Dendritic cell treated with granulocyte-macrophage colony-stimulating factor and Interleukin-4, amounts not matched to agents 40 ng/mL and 50 ng/mL, for 4 days (primary cell): ENCODE measurements at regions not wholly inside any gene's neighbourhood (a gene's known extent, or its start where the extent isn't known, plus 50 kb on each side); places are given as distances from the start of the nearest gene placed in this dataset.
"Not testable (repeated sequence)": the region's sequence is repeated elsewhere in the genome, so short reads cannot be mapped to it uniquely, and the experiment has no call there.

Source experiments
- H3K27ac Mint-ChIP-seq: one replicate; pipeline ENCODE4 v1.8.0; 2022; ENCODE audit warnings: mild to moderate bottlenecking, mixed read lengths
- H3K27me3 Mint-ChIP-seq: one replicate; pipeline ENCODE4 v1.8.0; 2022; ENCODE audit warnings: mild to moderate bottlenecking, mixed read lengths
- H3K36me3 Mint-ChIP-seq: one replicate; pipeline ENCODE4 v1.8.0; 2022; ENCODE audit warnings: low read depth, mixed read lengths
- H3K4me1 Mint-ChIP-seq: one replicate; pipeline ENCODE4 v1.8.0; 2022; ENCODE audit warnings: low read depth, mixed read lengths
- H3K4me3 Mint-ChIP-seq: one replicate; pipeline ENCODE4 v1.8.0; 2022; ENCODE audit warnings: mild to moderate bottlenecking, moderate library complexity, mixed read lengths
- H3K9me3 Mint-ChIP-seq: one replicate; pipeline ENCODE4 v1.8.0; 2022; ENCODE audit warnings: mixed read lengths
- intact Hi-C: fragments of 100-400 bp; cut with micrococcal nuclease; formaldehyde crosslinking; loops from one replicate; pipeline ENCODE4 v1.15.0; 2022

DNA sequence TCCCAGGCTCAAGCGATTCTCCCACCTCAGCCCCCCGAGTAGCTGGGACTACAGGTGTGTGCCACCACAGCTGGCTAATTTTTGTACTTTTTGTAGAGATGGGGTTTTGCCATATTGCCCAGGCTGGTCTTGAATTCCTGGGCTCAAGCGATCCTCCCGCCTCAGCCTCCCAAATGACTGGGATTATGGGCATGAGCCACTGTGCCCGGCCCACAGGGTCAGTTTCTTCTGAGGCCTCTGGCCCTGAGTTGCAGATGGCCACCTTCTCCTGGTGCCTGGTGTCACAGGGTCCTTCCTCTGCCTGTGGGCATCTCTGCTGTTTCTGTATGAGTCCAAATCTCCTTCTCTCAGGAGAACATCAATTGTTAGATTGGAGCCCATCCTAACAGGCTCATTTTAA is 121.4 kb upstream of the TNRC6C start:
- H3K36me3 Mint-ChIP-seq, H3K27ac Mint-ChIP-seq, intact Hi-C loops, H3K4me3 Mint-ChIP-seq, H3K9me3 Mint-ChIP-seq: not testable (repeated sequence)
- H3K4me1 Mint-ChIP-seq, result peaks cover 49% of the 10 kb centered on the region
- peaks cover 88% of the 10 kb centered on the region for H3K27me3 Mint-ChIP-seq

DNA sequence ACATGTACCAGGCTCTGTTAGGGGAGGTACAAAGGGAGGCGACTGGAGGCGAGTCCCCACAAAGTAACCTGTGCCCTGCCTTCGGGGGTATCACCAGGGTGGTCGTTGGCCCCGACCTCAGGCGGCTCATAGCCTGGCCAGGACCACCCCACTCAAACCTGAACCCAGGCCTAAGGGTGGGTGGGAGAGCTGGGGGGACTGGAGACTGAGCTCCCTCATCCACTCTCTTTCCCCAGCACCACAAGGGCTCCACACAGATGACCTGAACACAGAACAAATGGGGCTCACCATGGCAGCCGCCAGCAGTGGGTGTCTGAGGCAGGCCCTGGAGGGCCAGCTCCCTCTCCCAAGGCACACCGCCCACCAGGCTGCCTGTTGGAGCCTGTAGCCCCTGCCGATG is 120.6 kb upstream of the TNRC6C start:
- H3K27me3 Mint-ChIP-seq, result peaks cover 82% of the 10 kb centered on the region
- no peaks in the 10 kb centered on the region for H3K9me3 Mint-ChIP-seq
- no peaks in the 10 kb centered on the region for H3K36me3 Mint-ChIP-seq
- intact Hi-C loops, result no loop called here
- H3K4me1 Mint-ChIP-seq, result peaks cover 58% of the 10 kb centered on the region
- H3K4me3 Mint-ChIP-seq, result no peak overlapping the region
- H3K27ac Mint-ChIP-seq, result no peak overlapping the region

DNA sequence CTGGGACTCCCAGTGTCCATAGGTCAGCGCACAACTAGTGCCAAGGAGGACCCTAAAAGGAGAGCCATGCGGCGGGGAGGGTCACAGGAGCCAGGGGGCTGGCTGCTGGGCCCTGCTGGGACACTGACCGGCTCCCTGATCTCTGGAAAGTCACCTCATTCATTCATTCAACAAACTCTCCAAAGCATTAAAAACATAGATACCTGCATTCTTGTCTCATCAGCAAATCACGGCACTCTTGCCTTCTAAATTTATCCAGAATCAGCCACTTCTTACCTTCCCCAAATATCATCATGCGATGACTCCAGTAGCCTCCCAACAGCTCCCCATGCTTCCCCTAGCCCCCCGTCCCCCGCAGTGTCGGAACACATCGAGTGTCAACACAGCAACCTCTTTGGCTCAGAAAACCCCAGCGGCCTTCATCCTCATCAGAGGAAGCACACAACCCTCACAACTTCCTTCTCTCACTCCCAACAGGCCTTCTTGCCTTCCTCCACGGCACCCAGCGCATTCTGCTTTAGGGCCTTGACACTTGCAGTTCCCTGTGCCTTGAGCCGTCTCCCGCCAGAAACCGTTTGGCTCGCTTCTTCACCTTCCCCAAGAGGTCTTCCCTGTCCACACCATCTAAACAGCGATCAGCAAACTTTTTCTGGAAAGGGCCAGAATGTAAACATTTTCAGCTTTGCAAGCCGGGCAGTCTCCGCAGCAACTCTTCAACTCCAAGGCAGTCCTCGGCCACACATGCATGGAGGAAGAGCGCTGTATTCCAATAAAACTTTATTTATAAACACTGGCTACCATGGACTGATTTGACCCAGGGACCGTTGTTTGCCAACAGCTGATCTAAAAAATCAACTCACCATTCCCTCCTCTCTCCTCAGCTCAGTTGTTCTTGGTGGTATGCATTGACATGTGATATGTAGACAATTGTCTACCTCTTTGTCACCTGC is 119.5 kb upstream of the TNRC6C start:
- H3K36me3 Mint-ChIP-seq, result no peaks in the 10 kb centered on the region
- H3K27ac Mint-ChIP-seq, result no peak overlapping the region
- no peaks in the 10 kb centered on the region for H3K9me3 Mint-ChIP-seq
- no peak overlapping the region for H3K4me3 Mint-ChIP-seq
- peaks cover 71% of the 10 kb centered on the region for H3K27me3 Mint-ChIP-seq
- intact Hi-C loops, result no loop called here
- H3K4me1 Mint-ChIP-seq, result peaks cover 56% of the 10 kb centered on the region

DNA sequence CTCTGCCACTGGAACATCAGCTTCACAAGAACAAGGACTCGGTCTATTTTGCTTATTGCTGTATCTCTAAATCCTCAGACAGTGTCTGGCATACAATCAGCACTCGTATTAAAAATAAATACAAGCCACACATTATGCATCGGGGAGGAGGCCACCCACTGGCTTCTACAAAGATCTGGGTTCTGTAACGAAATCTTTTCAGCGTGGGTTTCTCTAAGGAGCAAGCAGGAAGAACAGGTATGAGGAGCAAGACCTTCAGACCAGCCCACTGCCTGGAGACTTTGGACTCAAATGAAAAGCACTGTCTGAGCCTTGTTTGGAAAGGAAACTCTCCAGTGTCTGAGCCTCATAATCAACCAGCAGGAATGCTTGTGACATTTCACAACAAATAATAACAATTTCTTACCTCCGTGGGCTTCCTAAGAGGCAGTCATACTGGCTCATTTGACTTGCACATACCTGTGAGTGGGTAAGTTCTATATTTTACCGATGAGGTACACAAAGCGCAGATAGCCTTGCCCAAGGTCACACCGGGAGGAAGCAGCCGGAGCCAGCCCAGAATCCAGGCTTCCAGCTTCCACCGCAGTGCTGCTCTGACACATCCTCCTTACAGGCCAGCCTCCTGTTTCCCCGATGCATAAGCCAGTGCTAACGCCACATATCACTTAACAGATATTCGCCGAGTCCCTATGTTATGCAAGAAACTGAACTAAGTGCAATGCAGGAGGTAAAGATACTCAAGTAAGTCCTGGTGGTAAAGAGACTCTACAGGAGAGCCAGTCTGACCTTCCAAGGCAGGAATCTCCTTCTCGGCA is 118.6 kb upstream of the TNRC6C start:
- Mint-ChIP-seq H3K27me3 (peaks cover 64% of the 10 kb centered on the region), H3K9me3 (no peaks in the 10 kb centered on the region), H3K27ac (no peak overlapping the region), H3K4me3 (no peak overlapping the region), H3K4me1 (peaks cover 47% of the 10 kb centered on the region), H3K36me3 (no peaks in the 10 kb centered on the region)
- intact Hi-C loops, result loop anchor here (5.0 kb wide), 1 partner anchor 47 kb away; no protein-coding TSS in a partner anchor

DNA sequence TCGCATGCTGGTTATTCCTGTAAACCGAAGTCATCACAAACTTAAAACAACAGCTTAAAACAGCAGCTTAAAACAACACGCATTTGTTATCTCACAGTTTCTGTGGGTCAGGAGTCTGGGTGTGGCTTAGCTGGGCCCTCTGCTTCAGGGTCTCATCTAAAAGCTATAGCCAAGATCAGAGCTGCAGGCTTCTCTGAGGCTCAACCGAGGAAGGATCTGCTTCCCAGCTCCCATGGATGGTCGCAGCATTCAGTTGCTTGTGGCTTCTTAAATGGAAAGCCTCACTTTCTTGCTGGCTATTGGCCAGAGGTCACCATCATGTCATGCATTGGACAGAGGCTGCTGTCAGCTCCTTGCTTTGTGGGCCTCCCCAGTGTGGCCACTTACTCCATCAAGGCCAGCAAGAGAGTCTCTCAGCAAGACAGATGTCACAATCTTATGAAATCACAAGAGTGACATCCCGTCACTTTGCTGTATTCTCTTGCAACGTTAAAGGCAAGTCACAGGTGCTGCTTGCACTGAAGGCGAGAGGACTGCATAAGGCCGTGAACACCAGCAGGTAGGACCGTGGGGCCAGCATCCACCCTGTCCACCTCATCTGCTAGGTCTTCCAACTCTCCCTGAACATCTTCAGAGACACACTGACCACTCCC is 117.9 kb upstream of the TNRC6C start:
- no peak overlapping the region for H3K27ac Mint-ChIP-seq
- peaks cover 44% of the 10 kb centered on the region for H3K4me1 Mint-ChIP-seq
- H3K27me3 Mint-ChIP-seq, result peaks cover 59% of the 10 kb centered on the region
- H3K36me3 Mint-ChIP-seq, result no peaks in the 10 kb centered on the region
- intact Hi-C loops, result loop anchor here (5.0 kb wide), 1 partner anchor 47 kb away; no protein-coding TSS in a partner anchor
- H3K4me3 Mint-ChIP-seq, result no peak overlapping the region
- H3K9me3 Mint-ChIP-seq, result no peaks in the 10 kb centered on the region

DNA sequence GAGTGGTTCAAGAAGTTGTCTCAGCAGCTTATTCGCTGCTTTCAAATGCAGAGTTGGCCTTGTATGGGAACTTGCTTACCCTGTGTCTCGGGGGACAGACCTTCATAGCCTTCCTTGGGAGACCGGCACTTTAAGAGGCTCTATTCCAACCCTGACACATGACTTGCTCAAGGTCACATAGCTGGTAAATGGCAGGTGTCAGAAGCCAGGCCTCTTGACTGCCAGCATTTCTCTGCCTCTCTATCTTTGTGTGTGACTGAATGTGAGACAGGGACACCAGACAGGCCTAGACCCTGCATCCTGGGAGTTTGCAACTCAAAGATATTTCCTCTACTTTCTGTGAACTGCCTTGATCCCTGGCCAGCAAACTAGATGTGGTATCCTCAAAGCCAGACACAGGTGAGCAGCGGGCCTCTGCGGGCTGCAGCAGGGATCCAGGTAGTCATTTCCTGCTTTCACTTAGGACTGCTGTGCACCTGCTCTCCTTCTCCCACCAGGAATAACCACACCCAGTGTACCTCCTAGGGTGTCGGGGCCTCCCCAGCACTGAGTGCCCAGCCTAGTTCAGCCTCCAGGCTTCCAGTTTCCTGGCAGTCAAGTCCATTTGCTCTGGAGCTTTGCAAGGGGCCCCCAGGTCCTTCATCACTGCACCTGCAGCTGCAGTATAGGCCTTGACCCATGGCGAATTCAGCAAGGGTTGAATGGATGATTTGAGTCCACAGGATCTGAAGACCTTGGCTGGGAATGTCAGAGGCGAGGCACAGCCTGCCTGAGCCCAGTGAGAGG is 116.6 kb upstream of the TNRC6C start:
- H3K4me3 Mint-ChIP-seq, result peak overlapping the region; percentile 20
- H3K27me3 Mint-ChIP-seq, result peaks cover 52% of the 10 kb centered on the region
- H3K4me1 Mint-ChIP-seq, result peaks cover 49% of the 10 kb centered on the region
- no peaks in the 10 kb centered on the region for H3K36me3 Mint-ChIP-seq
- no peaks in the 10 kb centered on the region for H3K9me3 Mint-ChIP-seq
- intact Hi-C loops, result loop anchor here (5.0 kb wide), 1 partner anchor 45 kb away; no protein-coding TSS in a partner anchor
- no peak overlapping the region for H3K27ac Mint-ChIP-seq

DNA sequence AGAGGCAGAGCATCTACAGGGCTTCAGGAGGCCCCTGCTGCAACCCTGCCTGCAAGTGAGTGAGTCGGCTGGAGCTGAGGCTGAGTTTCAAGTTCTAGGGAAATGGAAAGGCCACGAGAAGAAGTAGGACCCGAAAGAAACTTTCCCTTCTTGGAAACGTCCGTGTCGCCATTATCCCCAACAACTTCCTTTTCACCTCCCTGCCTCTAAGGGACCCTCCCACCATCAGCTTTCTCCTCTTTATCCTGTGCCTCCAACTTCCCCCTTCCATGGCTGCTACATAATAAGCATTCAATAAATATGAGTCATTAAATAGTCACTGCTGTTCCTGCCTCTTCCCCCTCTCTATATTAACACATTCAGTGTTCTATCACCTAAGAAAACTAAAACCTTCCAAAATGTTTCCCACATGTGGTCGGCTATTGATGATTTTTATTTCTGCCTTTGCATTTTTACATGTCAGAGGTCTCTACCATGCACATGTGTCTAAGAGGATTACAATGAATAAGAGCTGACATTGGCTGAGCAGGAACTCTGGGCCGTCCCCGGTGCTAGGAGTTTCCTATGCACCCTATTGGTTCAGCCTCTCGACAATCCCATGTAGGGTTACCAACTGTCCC is 115.9 kb upstream of the TNRC6C start:
- Mint-ChIP-seq H3K9me3 (no peaks in the 10 kb centered on the region), H3K4me3 (peak overlapping the region; percentile 20), H3K4me1 (peaks cover 52% of the 10 kb centered on the region), H3K27ac (no peak overlapping the region), H3K27me3 (peaks cover 45% of the 10 kb centered on the region), H3K36me3 (no peaks in the 10 kb centered on the region)
- intact Hi-C loops, result loop anchor here (5.0 kb wide), 1 partner anchor 45 kb away; no protein-coding TSS in a partner anchor

DNA sequence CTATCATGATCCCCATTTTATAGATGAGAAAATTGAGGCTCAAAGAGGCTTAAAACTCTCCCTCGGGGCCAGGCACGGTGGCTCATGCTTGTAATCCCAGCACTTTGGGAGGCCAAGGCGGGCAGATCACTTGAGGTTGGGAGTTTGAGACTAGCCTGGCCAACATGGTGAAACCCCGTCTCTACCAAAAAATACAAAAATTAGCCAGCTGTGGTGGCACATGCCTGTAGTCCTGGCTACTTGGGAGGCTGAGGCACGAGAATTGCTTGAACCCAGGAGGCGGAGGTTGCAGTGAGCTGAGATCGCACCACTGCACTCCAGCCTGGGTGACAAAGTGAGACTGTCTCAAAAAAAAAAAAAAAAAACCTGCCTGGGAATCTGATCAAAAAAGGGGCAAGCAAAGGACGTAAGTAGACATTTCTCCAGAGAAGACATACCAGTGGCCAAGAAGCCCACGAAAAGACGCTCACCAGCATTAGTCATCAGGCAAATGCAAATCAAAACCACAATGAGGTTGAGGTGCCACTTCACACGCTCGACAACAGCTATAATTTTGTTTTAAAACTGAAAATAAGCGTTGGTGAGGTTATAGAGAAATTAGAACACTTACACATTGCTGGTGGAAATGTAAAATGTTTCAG is 115.1 kb upstream of the TNRC6C start:
- not testable (repeated sequence) for H3K36me3 Mint-ChIP-seq

DNA sequence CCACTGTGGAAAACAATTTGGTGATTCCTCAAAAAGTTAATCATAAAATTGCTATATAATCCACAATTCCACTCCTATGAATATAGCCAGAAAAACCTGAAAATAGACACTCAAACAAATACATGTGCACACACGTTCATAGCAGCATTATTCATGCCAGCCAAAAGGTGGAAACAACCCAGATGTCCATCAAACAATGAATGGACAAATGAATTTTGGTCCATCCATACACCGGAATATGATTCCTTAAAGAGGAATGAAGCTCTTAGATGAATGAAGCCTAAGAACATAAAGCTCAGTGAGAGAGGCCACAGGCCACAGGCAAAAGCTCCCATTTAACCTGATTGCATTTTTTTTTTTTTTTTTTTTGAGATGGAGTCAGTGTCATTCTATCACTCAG is 114.6 kb upstream of the TNRC6C start:
- Mint-ChIP-seq H3K4me1 (peaks cover 44% of the 10 kb centered on the region), H3K9me3 (no peaks in the 10 kb centered on the region), H3K36me3 (no peaks in the 10 kb centered on the region), H3K27ac (no peak overlapping the region), H3K27me3 (peaks cover 32% of the 10 kb centered on the region), H3K4me3 (no peak overlapping the region)
- intact Hi-C loops, result loop anchor here (5.0 kb wide), 1 partner anchor 43 kb away; no protein-coding TSS in a partner anchor

More for the DNA sequence above, 115.1 kb upstream of the TNRC6C start:
- not testable (repeated sequence) for H3K9me3 Mint-ChIP-seq, H3K4me3 Mint-ChIP-seq, H3K27ac Mint-ChIP-seq
- peaks cover 50% of the 10 kb centered on the region for H3K4me1 Mint-ChIP-seq
- peaks cover 38% of the 10 kb centered on the region for H3K27me3 Mint-ChIP-seq
- intact Hi-C loops, result loop anchor here (5.0 kb wide), 1 partner anchor 44 kb away; no protein-coding TSS in a partner anchor

DNA sequence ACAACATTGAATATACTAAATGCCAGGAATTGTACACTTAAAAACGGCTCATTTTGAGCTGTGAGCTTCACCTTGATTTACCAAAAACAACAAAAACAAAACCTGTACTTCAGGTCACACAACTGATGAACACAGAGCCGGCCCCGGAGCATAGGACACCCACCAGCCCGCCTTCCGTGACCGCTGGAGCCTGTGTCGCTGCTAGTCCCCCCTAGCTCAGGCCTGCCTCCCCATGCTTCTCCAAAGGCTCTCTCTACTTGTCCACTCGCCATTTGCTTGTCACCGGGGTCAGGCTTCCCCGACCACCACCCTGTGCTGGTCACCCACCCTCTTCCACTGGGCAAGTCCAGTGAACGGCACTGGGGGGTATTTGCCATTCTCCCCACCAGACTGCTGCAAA is 113.8 kb upstream of the TNRC6C start:
- no peak overlapping the region for H3K27ac Mint-ChIP-seq
- no peaks in the 10 kb centered on the region for H3K36me3 Mint-ChIP-seq
- no peak overlapping the region for H3K4me3 Mint-ChIP-seq
- no peaks in the 10 kb centered on the region for H3K9me3 Mint-ChIP-seq
- intact Hi-C loops, result loop anchor here (5.0 kb wide), 1 partner anchor 43 kb away; no protein-coding TSS in a partner anchor
- H3K4me1 Mint-ChIP-seq, result peaks cover 39% of the 10 kb centered on the region
- H3K27me3 Mint-ChIP-seq, result peaks cover 25% of the 10 kb centered on the region

DNA sequence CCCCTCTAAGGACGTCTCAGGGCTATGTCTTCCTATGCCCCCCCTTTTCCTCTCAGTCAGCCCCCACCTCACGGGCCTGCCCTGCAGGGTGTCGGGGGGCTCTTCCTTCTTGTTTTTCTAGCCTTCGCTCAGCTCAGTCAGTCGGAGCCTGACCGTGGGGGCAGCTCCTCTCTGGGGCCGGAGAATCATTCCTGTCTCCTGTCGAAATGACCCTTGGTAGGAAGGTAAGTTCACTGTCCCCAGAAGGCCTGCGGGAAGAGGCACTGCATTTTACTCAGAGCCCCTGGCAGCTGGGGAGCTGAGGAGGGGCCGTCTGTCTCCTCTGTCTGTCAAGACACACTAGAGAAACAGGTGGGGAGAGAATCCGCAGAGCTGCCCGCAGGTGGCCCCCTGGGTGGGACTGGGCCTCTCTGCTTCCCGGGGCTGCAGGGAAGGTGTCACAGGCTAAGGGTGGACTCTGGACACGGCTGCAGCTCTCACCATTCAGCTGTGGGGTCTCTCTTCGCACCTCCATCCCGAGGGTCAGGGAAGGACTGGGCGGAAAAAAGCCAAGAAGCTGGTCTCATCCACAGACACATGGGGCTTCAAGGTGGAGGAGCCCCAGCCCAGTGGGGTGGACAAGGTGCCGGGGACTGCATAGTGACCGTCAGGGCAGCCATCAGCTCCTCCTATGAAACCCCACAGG is 112.8 kb upstream of the TNRC6C start:
- Mint-ChIP-seq H3K4me3 (no peak overlapping the region), H3K4me1 (peaks cover 39% of the 10 kb centered on the region), H3K36me3 (no peaks in the 10 kb centered on the region), H3K27me3 (peaks cover 14% of the 10 kb centered on the region), H3K27ac (no peak overlapping the region), H3K9me3 (no peaks in the 10 kb centered on the region)
- intact Hi-C loops, result no loop called here

DNA sequence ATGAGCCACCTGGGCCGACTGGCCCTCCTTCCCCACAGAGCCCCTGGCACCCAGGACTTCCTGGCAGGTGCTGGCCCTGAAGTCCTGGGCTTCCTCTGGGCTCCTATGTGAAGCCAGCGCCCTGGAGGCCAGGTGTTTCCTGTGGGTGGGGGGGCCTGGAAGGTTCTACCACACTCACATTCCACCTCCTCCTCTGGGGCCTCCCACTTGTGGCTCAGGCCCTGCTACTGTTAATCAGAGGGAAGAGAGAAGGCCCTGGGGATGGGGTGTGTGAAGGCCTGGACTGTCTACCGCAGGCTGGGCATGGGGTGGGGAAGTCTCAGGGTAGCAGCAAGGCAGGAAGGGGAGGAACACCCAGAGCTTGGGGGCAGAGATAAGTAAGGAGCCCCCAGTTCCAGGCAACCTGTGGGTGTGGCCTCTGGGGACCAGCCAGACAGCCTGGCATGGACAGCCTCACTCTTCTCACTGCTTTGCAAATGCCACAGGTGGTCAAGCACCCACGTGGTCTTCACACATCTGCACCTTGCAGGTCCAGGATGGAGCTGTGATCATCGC is 111.9 kb upstream of the TNRC6C start:
- Mint-ChIP-seq H3K9me3 (no peaks in the 10 kb centered on the region), H3K4me1 (peaks cover 29% of the 10 kb centered on the region), H3K36me3 (no peaks in the 10 kb centered on the region), H3K4me3 (no peak overlapping the region), H3K27ac (no peak overlapping the region), H3K27me3 (peaks cover 6% of the 10 kb centered on the region)
- intact Hi-C loops, result no loop called here
